ENCODE measurements at regions not wholly inside any gene's neighbourhood (a gene's known extent, or its start where the extent isn't known, plus 50 kb on each side); places are given as distances from the start of the nearest gene placed in this dataset.
A peak's percentile ranks its signal among the peaks of the same experiment; 100 is the strongest.
"Not testable (repeated sequence)": the region's sequence is repeated elsewhere in the genome, so short reads cannot be mapped to it uniquely, and the experiment has no call there.

GRCh38 chr3:153274561-153274960 lies 112.5 kb downstream of the RAP2B start:
- no peak for DNase-seq (ENCODE audit: low read depth in 2 of 2)
- TF ChIP-seq CTCF (conservative IDR thresholded peaks at IDR 0.05 in 1 of 2, IDR thresholded peaks at IDR 0.05 in 1 of 2; ENCODE audit: low read depth in 1 of 2, low read length in 2 of 2) = no peak
- TF ChIP-seq EZH2 (IDR thresholded peaks at IDR 0.05; ENCODE audit: low read length, missing control alignments) = no peak

GRCh38 chr3:153275514-153275913 lies 113.5 kb downstream of the RAP2B start:
- TF ChIP-seq EZH2 (IDR thresholded peaks at IDR 0.05; ENCODE audit: low read length, missing control alignments) = no peak
- H3K4me1 ChIP-seq (ENCODE audit: control insufficient read depth, extremely low read depth, insufficient read depth, low read length) = peaks cover 4% of the 10 kb centered on the region
- H2AFZ ChIP-seq (ENCODE audit: low read length) = no peak overlapping the region
- no peak overlapping the region for H3K4me3 ChIP-seq (replicated peaks in 1 of 4; ENCODE audit: control extremely low read depth in 1 of 4, insufficient read depth in 1 of 4, low read depth in 3 of 4, low read length in 4 of 4)
- DNase-seq (ENCODE audit: low read depth in 2 of 2) = no peak
- H3K27me3 ChIP-seq (ENCODE audit: control insufficient read depth, insufficient read depth, low read length) = no peaks in the 10 kb centered on the region
- H3K9me3 ChIP-seq (ENCODE audit: control insufficient read depth, insufficient read depth, low read depth, low read length) = no peaks in the 10 kb centered on the region
- H3K4me2 ChIP-seq (ENCODE audit: extremely low read depth, insufficient read depth, low read length) = no peak overlapping the region
- H3K79me2 ChIP-seq (ENCODE audit: control insufficient read depth, insufficient read depth, low read length) = no peaks in the 10 kb centered on the region
- no peaks in the 10 kb centered on the region for H3K36me3 ChIP-seq (ENCODE audit: control insufficient read depth, insufficient read depth, low read length)
- no peak overlapping the region for H3K9ac ChIP-seq (ENCODE audit: insufficient read depth, low read length)
- no peak overlapping the region for H3K27ac ChIP-seq (ENCODE audit: insufficient read depth, low read length)
- no peaks in the 10 kb centered on the region for H4K20me1 ChIP-seq (ENCODE audit: control insufficient read depth, extremely low read depth, insufficient read depth, low read length)

More at GRCh38 chr3:153274561-153274960, 112.5 kb downstream of the RAP2B start:
- H3K79me2 ChIP-seq (ENCODE audit: control insufficient read depth, insufficient read depth, low read length) = no peaks in the 10 kb centered on the region
- no peak overlapping the region for H3K4me2 ChIP-seq (ENCODE audit: extremely low read depth, insufficient read depth, low read length)
- H4K20me1 ChIP-seq (ENCODE audit: control insufficient read depth, extremely low read depth, insufficient read depth, low read length) = no peaks in the 10 kb centered on the region
- H3K36me3 ChIP-seq (ENCODE audit: control insufficient read depth, insufficient read depth, low read length) = no peaks in the 10 kb centered on the region
- no peak overlapping the region for H3K4me3 ChIP-seq (replicated peaks in 1 of 4; ENCODE audit: control extremely low read depth in 1 of 4, insufficient read depth in 1 of 4, low read depth in 3 of 4, low read length in 4 of 4)
- no peak overlapping the region for H2AFZ ChIP-seq (ENCODE audit: low read length)
- peaks cover 4% of the 10 kb centered on the region for H3K4me1 ChIP-seq (ENCODE audit: control insufficient read depth, extremely low read depth, insufficient read depth, low read length)
- no peaks in the 10 kb centered on the region for H3K9me3 ChIP-seq (ENCODE audit: control insufficient read depth, insufficient read depth, low read depth, low read length)
- H3K27ac ChIP-seq (ENCODE audit: insufficient read depth, low read length) = no peak overlapping the region
- H3K27me3 ChIP-seq (ENCODE audit: control insufficient read depth, insufficient read depth, low read length) = no peaks in the 10 kb centered on the region
- no peak overlapping the region for H3K9ac ChIP-seq (ENCODE audit: insufficient read depth, low read length)

GRCh38 chr3:153277029-153277428 lies 115.0 kb downstream of the RAP2B start:
- H4K20me1 ChIP-seq (ENCODE audit: control insufficient read depth, extremely low read depth, insufficient read depth, low read length) = no peaks in the 10 kb centered on the region
- no peak overlapping the region for H3K27ac ChIP-seq (ENCODE audit: insufficient read depth, low read length)
- H3K27me3 ChIP-seq (ENCODE audit: control insufficient read depth, insufficient read depth, low read length) = no peaks in the 10 kb centered on the region
- H2AFZ ChIP-seq (ENCODE audit: low read length) = no peak overlapping the region
- no peak overlapping the region for H3K4me2 ChIP-seq (ENCODE audit: extremely low read depth, insufficient read depth, low read length)
- no peaks in the 10 kb centered on the region for H3K79me2 ChIP-seq (ENCODE audit: control insufficient read depth, insufficient read depth, low read length)
- H3K9ac ChIP-seq (ENCODE audit: insufficient read depth, low read length) = no peak overlapping the region
- H3K9me3 ChIP-seq (ENCODE audit: control insufficient read depth, insufficient read depth, low read depth, low read length) = no peaks in the 10 kb centered on the region
- peak in 1 of 2 donors; percentile 40 for DNase-seq (ENCODE audit: low read depth in 2 of 2)
- TF ChIP-seq EZH2 (IDR thresholded peaks at IDR 0.05; ENCODE audit: low read length, missing control alignments) = no peak
- no peak for TF ChIP-seq CTCF (conservative IDR thresholded peaks at IDR 0.05 in 1 of 2, IDR thresholded peaks at IDR 0.05 in 1 of 2; ENCODE audit: low read depth in 1 of 2, low read length in 2 of 2)
- H3K4me3 ChIP-seq (replicated peaks in 1 of 4; ENCODE audit: control extremely low read depth in 1 of 4, insufficient read depth in 1 of 4, low read depth in 3 of 4, low read length in 4 of 4) = no peak overlapping the region
- H3K36me3 ChIP-seq (ENCODE audit: control insufficient read depth, insufficient read depth, low read length) = no peaks in the 10 kb centered on the region
- peaks cover 4% of the 10 kb centered on the region for H3K4me1 ChIP-seq (ENCODE audit: control insufficient read depth, extremely low read depth, insufficient read depth, low read length)

- H2AFZ ChIP-seq (ENCODE audit: low read length); H3K9ac ChIP-seq (ENCODE audit: insufficient read depth, low read length); H3K4me2 ChIP-seq (ENCODE audit: extremely low read depth, insufficient read depth, low read length); H3K4me1 ChIP-seq (ENCODE audit: control insufficient read depth, extremely low read depth, insufficient read depth, low read length); H3K79me2 ChIP-seq (ENCODE audit: control insufficient read depth, insufficient read depth, low read length); H4K20me1 ChIP-seq (ENCODE audit: control insufficient read depth, extremely low read depth, insufficient read depth, low read length); H3K9me3 ChIP-seq (ENCODE audit: control insufficient read depth, insufficient read depth, low read depth, low read length); H3K4me3 ChIP-seq (replicated peaks in 1 of 4; ENCODE audit: control extremely low read depth in 1 of 4, insufficient read depth in 1 of 4, low read depth in 3 of 4, low read length in 4 of 4); H3K36me3 ChIP-seq (ENCODE audit: control insufficient read depth, insufficient read depth, low read length); DNase-seq (ENCODE audit: low read depth in 2 of 2); H3K27ac ChIP-seq (ENCODE audit: insufficient read depth, low read length); H3K27me3 ChIP-seq (ENCODE audit: control insufficient read depth, insufficient read depth, low read length): not testable (repeated sequence)
These were observed 119.4 kb downstream of the RAP2B start for GRCh38 chr3:153281236-153281997.

Data from fibroblast of lung (primary cell).